ENCODE measurements at regions not wholly inside any gene's neighbourhood (a gene's known extent, or its start where the extent isn't known, plus 50 kb on each side); places are given as distances from the start of the nearest gene placed in this dataset.

DNA sequence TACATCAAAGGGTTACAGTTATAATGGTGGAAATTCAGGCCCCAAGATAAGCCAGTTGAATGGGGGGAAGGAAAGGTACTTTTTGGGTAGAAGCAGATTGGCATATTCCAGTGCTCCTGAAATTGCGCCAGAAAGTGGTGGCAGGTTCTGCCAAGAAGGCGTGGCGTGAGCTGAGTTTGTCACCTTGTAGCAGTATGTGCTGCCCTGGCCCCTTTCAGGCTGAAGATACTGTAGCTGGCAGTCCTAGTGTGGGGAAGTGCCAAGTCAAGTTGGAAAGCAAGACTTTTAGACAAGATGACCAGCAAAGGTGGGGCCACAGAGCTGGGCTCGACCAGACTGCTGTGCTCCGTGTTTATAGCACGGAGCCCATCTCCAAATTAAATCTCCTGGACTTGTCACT, 133.6 kb upstream of the GLRA1 start:
- no peaks in the 10 kb centered on the region for H3K9me3 ChIP-seq
- CTCF ChIA-PET = no interaction called here
- H3K4me1 ChIP-seq = no peaks in the 10 kb centered on the region
- no peak overlapping the region for H3K27ac ChIP-seq
- ATAC-seq = no peak
- FAIRE-seq = no peak
- TF ChIP-seq EHF (CRISPR knock-in tag; IDR thresholded peaks at IDR 0.05) = no peak
- no peak overlapping the region for H3K4me3 ChIP-seq
- WGBS (ENCODE audit: missing lambda C conversion rate) = 33% methylated on average over 6 of the region's 6 CpGs
- H3K4me2 ChIP-seq = no peak overlapping the region
- POLR2A ChIA-PET = no interaction called here
- no peak for DNase-seq (ENCODE audit: low read depth in 1 of 2, low spot score in 1 of 2)

- no peak for DNase-seq (ENCODE audit: low read depth in 1 of 2, low spot score in 1 of 2)
- H3K4me1 ChIP-seq = no peaks in the 10 kb centered on the region
- no peak for ATAC-seq
- ChIA-PET CTCF (no interaction called here), POLR2A (no interaction called here)
- no peak for TF ChIP-seq NR3C1 (IDR thresholded peaks at IDR 0.05)
- TF ChIP-seq, protein P1, sequence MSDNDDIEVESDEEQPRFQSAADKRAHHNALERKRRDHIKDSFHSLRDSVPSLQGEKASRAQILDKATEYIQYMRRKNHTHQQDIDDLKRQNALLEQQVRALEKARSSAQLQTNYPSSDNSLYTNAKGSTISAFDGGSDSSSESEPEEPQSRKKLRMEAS (IDR thresholded peaks at IDR 0.05) = no peak
- TF ChIP-seq BHLHE40 (IDR thresholded peaks at IDR 0.05; ENCODE audit: low read depth, low read length) = no peak
- no peak for TF ChIP-seq NFE2L2 (conservative IDR thresholded peaks at IDR 0.05; ENCODE audit: low read length)
- TF ChIP-seq FOSL2 (IDR thresholded peaks at IDR 0.05) = no peak
- no peak for TF ChIP-seq FOSL2 (CRISPR knock-in tag; IDR thresholded peaks at IDR 0.05)
- no peak for TF ChIP-seq ESRRA (IDR thresholded peaks at IDR 0.05; ENCODE audit: borderline replicate concordance, low read length)
- no peak for TF ChIP-seq CHD2 (IDR thresholded peaks at IDR 0.05; ENCODE audit: low read length, partially characterized antibody)
- TF ChIP-seq GATA3 (IDR thresholded peaks at IDR 0.05; ENCODE audit: borderline replicate concordance) = no peak
- TF ChIP-seq EHMT2 (IDR thresholded peaks at IDR 0.05; ENCODE audit: low read depth) = no peak
- no peak for TF ChIP-seq JUN (IDR thresholded peaks at IDR 0.05)
- TF ChIP-seq JUNB (IDR thresholded peaks at IDR 0.05) = no peak
- TF ChIP-seq, protein P2, sequence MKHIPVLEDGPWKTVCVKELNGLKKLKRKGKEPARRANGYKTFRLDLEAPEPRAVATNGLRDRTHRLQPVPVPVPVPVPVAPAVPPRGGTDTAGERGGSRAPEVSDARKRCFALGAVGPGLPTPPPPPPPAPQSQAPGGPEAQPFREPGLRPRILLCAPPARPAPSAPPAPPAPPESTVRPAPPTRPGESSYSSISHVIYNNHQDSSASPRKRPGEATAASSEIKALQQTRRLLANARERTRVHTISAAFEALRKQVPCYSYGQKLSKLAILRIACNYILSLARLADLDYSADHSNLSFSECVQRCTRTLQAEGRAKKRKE (CRISPR knock-in tag; IDR thresholded peaks at IDR 0.05; ENCODE audit: low read depth) = no peak
- TF ChIP-seq POLR2A (IDR thresholded peaks at IDR 0.05; ENCODE audit: low read length) = no peak
- no peak for TF ChIP-seq MAZ (IDR thresholded peaks at IDR 0.05; ENCODE audit: borderline replicate concordance, low read depth, low read length)
- no peak for TF ChIP-seq CBX2 (IDR thresholded peaks at IDR 0.05; ENCODE audit: borderline replicate concordance, low read depth)
- TF ChIP-seq NPAS2 (CRISPR knock-in tag; IDR thresholded peaks at IDR 0.05; ENCODE audit: borderline replicate concordance) = no peak
- TF ChIP-seq, protein P3, sequence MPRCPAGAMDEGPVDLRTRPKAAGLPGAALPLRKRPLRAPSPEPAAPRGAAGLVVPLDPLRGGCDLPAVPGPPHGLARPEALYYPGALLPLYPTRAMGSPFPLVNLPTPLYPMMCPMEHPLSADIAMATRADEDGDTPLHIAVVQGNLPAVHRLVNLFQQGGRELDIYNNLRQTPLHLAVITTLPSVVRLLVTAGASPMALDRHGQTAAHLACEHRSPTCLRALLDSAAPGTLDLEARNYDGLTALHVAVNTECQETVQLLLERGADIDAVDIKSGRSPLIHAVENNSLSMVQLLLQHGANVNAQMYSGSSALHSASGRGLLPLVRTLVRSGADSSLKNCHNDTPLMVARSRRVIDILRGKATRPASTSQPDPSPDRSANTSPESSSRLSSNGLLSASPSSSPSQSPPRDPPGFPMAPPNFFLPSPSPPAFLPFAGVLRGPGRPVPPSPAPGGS (IDR thresholded peaks at IDR 0.05) = no peak
- 56% methylated on average over 7 of the region's 7 CpGs for WGBS (ENCODE audit: missing lambda C conversion rate)
- no peak for FAIRE-seq
- H3K4me3 ChIP-seq = no peak overlapping the region
- H3K4me2 ChIP-seq = no peak overlapping the region
- no peak overlapping the region for H3K27ac ChIP-seq
- no peaks in the 10 kb centered on the region for H3K9me3 ChIP-seq
Measured at GRCh38 chr5:152056931-152057330, 132.3 kb upstream of the GLRA1 start.

DNA sequence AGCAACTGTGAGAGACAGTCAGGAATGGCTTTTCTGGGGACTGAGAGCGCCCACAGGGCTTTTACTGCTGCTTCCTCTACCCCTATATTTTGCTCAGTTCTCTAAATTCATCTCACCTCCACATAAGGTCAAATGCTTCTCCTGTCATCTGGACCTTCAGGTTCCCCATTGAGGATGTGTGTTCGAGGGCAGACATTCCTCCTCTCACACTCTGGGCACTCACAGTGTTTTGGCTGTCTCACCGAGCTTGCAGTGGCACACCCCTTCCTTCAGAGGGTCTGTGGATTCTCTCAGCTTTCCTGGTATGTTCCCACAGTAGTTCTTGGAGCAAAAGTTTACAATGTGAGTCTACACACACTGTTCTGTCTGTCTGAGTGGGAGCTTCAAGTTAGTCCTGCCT, 127.8 kb upstream of the GLRA1 start:
- CTCF ChIA-PET = interaction anchor here (1.2 kb wide), 1 partner anchor 12 kb away, joined by 3 read pairs; no protein-coding TSS in a partner anchor

More for the DNA sequence above, 127.8 kb upstream of the GLRA1 start:
- H3K4me3 ChIP-seq = no peak overlapping the region
- FAIRE-seq = no peak
- H3K27ac ChIP-seq = no peak overlapping the region
- no peak for DNase-seq (ENCODE audit: low read depth in 1 of 2, low spot score in 1 of 2)
- WGBS (ENCODE audit: missing lambda C conversion rate) = 8% methylated on average over 3 of the region's 3 CpGs
- ATAC-seq = no peak
- no peaks in the 10 kb centered on the region for H3K4me1 ChIP-seq
- no peaks in the 10 kb centered on the region for H3K9me3 ChIP-seq
- no peak for TF ChIP-seq ZFP36 (IDR thresholded peaks at IDR 0.05; ENCODE audit: borderline replicate concordance, partially characterized antibody)
- no peak for TF ChIP-seq KDM5A (IDR thresholded peaks at IDR 0.05)
- TF ChIP-seq, protein P4, sequence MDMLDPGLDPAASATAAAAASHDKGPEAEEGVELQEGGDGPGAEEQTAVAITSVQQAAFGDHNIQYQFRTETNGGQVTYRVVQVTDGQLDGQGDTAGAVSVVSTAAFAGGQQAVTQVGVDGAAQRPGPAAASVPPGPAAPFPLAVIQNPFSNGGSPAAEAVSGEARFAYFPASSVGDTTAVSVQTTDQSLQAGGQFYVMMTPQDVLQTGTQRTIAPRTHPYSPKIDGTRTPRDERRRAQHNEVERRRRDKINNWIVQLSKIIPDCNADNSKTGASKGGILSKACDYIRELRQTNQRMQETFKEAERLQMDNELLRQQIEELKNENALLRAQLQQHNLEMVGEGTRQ (IDR thresholded peaks at IDR 0.05) = no peak
- no peak for TF ChIP-seq FOSL2 (IDR thresholded peaks at IDR 0.05)
- TF ChIP-seq FOSL2 (CRISPR knock-in tag; IDR thresholded peaks at IDR 0.05) = no peak
- TF ChIP-seq POLR2A (IDR thresholded peaks at IDR 0.05; ENCODE audit: low read length) = no peak
- no peak for TF ChIP-seq GATA3 (IDR thresholded peaks at IDR 0.05; ENCODE audit: borderline replicate concordance)
- TF ChIP-seq FOXS1 (CRISPR knock-in tag; IDR thresholded peaks at IDR 0.05) = no peak
- no peak for TF ChIP-seq KDM1A (IDR thresholded peaks at IDR 0.05; ENCODE audit: low read depth)
- TF ChIP-seq, protein P5, sequence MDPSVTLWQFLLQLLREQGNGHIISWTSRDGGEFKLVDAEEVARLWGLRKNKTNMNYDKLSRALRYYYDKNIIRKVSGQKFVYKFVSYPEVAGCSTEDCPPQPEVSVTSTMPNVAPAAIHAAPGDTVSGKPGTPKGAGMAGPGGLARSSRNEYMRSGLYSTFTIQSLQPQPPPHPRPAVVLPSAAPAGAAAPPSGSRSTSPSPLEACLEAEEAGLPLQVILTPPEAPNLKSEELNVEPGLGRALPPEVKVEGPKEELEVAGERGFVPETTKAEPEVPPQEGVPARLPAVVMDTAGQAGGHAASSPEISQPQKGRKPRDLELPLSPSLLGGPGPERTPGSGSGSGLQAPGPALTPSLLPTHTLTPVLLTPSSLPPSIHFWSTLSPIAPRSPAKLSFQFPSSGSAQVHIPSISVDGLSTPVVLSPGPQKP (IDR thresholded peaks at IDR 0.05; ENCODE audit: low read depth, low read length) = no peak
- no peak for TF ChIP-seq TP53 (CRISPR knock-in tag; IDR thresholded peaks at IDR 0.05)
- TF ChIP-seq CEBPB (IDR thresholded peaks at IDR 0.05) = no peak
- TF ChIP-seq CHD4 (IDR thresholded peaks at IDR 0.05; ENCODE audit: borderline replicate concordance) = no peak
- TF ChIP-seq CBX8 (IDR thresholded peaks at IDR 0.05) = no peak
- no peak for TF ChIP-seq POLR2AphosphoS2 (conservative IDR thresholded peaks at IDR 0.05; ENCODE audit: low read length)
- TF ChIP-seq, protein P2 (CRISPR knock-in tag; IDR thresholded peaks at IDR 0.05; ENCODE audit: low read depth) = no peak
- TF ChIP-seq EP300 (IDR thresholded peaks at IDR 0.05) = no peak
- TF ChIP-seq MYC (IDR thresholded peaks at IDR 0.05; ENCODE audit: borderline replicate concordance, low read length) = no peak
- TF ChIP-seq EHMT2 (IDR thresholded peaks at IDR 0.05; ENCODE audit: low read depth) = no peak
- no peak for TF ChIP-seq MAZ (IDR thresholded peaks at IDR 0.05; ENCODE audit: borderline replicate concordance, low read depth, low read length)
- no peak for TF ChIP-seq JUNB (IDR thresholded peaks at IDR 0.05)
- POLR2A ChIA-PET = no interaction called here
- H3K4me2 ChIP-seq = no peak overlapping the region
